Heart right ventricle (tissue), 16 donors: ENCODE measurements at regions not wholly inside any gene's neighbourhood (a gene's known extent, or its start where the extent isn't known, plus 50 kb on each side); places are given as distances from the start of the nearest gene placed in this dataset.

ENCODE experiments used
- ATAC-seq, 8 donors: fragments of 200-7000 bp; cut with Tn5 transposase; one replicate each; pipeline ENCODE4 v1.9.1; 2020; ENCODE audit warnings: mild to moderate bottlenecking in 8 of 8, moderate library complexity in 8 of 8, moderate number of reproducible peaks in 1 of 8
- DNase-seq, 2 donors: peaks; one replicate each; pipeline ENCODE4 v3.0.0-alpha.2; 2020
- H3K27ac ChIP-seq, 10 donors: fragments of 200-600 bp; sonication (generic) in 2 of 10; one replicate each; pipeline versions ENCODE4 v1.5.0 to v1.8.0; 2020 to 2022; ENCODE audit warnings: mild to moderate bottlenecking in 3 of 10
- H3K27me3 ChIP-seq, 7 donors: fragments of 200-600 bp; one replicate each; pipeline ENCODE4 v1.8.0; 2021 to 2022; ENCODE audit warnings: mild to moderate bottlenecking in 2 of 7
- H3K36me3 ChIP-seq, 9 donors: fragments of 200-600 bp; sonication (generic) in 1 of 9; one replicate each; pipeline versions ENCODE4 v1.5.0 to v1.8.0; 2020 to 2022; ENCODE audit warnings: mild to moderate bottlenecking in 2 of 9
- H3K4me1 ChIP-seq, 9 donors: fragments of 200-600 bp; sonication (generic) in 1 of 9; one replicate each; pipeline versions ENCODE4 v1.5.0 to v1.8.0; 2020 to 2022; ENCODE audit warnings: mild to moderate bottlenecking in 4 of 9
- H3K4me3 ChIP-seq, 10 donors: fragments of 200-600 bp; sonication (generic) in 2 of 10; one replicate each; pipeline versions ENCODE4 v1.5.0 to v1.8.0; 2020 to 2022; ENCODE audit warnings: mild to moderate bottlenecking in 7 of 10, moderate library complexity in 2 of 10
- H3K9me3 ChIP-seq, 11 donors: fragments of 200-600 bp in 10 of 11; sonication (generic) in 2 of 11; one replicate each; pipeline versions ENCODE4 v1.5.0 to v1.8.0; 2013 to 2022; ENCODE audit warnings: mild to moderate bottlenecking in 2 of 11, control low read depth in 1 of 11, moderate library complexity in 1 of 11
- WGBS, 2 donors: extraction: QIAGEN DNeasy Blood & Tissue Kit; methylation state at CpG; one replicate each; pipeline ENCODE4 v1.1.7; 2013; ENCODE audit warnings: inconsistent platforms in 1 of 2; 5-methylcytosine and 5-hydroxymethylcytosine counted together
- intact Hi-C, 10 donors: fragments of 100-400 bp; cut with DNase I; formaldehyde crosslinking; loops; one replicate each; pipeline versions ENCODE4 v1.11.1 to v1.14.2; 2022
- TF ChIP-seq, protein P1 (sequence below), 9 donors: fragments of 200-600 bp; sonication (generic) in 2 of 9; IDR thresholded peaks; one replicate each; pipeline versions ENCODE4 v1.5.0 to v1.8.0; 2021 to 2022; ENCODE audit warnings: antibody characterized with exemption in 9 of 9, mild to moderate bottlenecking in 5 of 9, moderate library complexity in 1 of 9
- donor health status: Arrhythmogenic right ventricular cardiomyopathy.
- donor health status: ischemic (EF 13 %, LVEDD 7.1; RV severe dilation, severe dysfunction).
- donor health status: healthy with polysubstance abuse.
- donor health status: DM: no; HTN: yes; CAD: no.
- donor health status: DM: no; HTN: no; CAD: no.
- donor health status: ischemic (EF 25% LVEDD 6.9; RV normal size, moderate dysfunction).
- donor health status: ischemic (EF 25% LVEDD 5.7; RV mildly dilated, moderate dysfunction).
- donor health status: healthy.
- donor health status: DM: yes; HTN: yes; CAD: no.
- donor health status: Ischemic cardiomyopathy.
- donor health status: ischemic (EF 35%, LVEDD 5.7; RV mildly dilated, moderate dysfunction).
- donor health status: nonischemic (EF 11% LVEDD 7.7; RV severe dilation, severe dysfunction).
- donor health status: DM: yes; HTN: yes; CAD: no.
- donor health status: PGD.
- donor health status: ischemic (EF 29% LVEDD 5.4; RV normal size, mild dysfunction).
- donor health status: nonischemic (EF 23%, LVEDD 6.1; RV moderate dilation, normal function).

DNA sequence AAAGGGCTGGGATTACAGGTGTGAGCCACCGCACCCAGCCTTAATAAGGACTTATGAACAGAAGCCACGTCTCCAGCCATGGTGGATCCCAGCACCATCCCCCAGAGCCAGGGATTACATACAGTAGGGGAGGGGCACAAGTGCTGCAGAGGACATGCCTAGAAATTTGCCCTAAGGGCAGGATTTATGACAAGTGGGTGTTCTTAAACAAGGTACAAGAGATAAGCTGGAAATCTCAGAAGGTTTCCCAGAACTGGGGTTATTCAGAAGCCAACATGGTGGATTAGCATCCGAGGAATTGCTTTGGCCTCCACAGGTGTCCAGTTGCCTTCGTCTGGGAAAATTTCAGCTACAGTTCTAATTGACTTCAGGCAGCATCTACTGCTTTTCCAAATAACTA is 114.4 kb upstream of the EGLN3 start:
- peaks cover 11 to 59% (median 21%) of the 10 kb centered on the region in 9 donors for H3K4me1 ChIP-seq
- WGBS, 2 donors, result 97 to 98% methylated on average over 4 of the region's 4 CpGs
- intact Hi-C loops, result loop anchor here in 7 of 10 donors (2.0 to 10.0 kb wide), 5 partner anchors 16 to 170 kb away; partner anchors contain the start of gene EGLN3 (in 3 of the 7)
- peak overlapping the region; percentile 37 to 88 (median 78) for H3K27ac ChIP-seq
- H3K4me3 ChIP-seq, result no peak overlapping the region
- no peaks in the 10 kb centered on the region for H3K36me3 ChIP-seq
- peaks cover 0 to 11% (median 0%) of the 10 kb centered on the region in 11 donors for H3K9me3 ChIP-seq
- TF ChIP-seq, protein P1, sequence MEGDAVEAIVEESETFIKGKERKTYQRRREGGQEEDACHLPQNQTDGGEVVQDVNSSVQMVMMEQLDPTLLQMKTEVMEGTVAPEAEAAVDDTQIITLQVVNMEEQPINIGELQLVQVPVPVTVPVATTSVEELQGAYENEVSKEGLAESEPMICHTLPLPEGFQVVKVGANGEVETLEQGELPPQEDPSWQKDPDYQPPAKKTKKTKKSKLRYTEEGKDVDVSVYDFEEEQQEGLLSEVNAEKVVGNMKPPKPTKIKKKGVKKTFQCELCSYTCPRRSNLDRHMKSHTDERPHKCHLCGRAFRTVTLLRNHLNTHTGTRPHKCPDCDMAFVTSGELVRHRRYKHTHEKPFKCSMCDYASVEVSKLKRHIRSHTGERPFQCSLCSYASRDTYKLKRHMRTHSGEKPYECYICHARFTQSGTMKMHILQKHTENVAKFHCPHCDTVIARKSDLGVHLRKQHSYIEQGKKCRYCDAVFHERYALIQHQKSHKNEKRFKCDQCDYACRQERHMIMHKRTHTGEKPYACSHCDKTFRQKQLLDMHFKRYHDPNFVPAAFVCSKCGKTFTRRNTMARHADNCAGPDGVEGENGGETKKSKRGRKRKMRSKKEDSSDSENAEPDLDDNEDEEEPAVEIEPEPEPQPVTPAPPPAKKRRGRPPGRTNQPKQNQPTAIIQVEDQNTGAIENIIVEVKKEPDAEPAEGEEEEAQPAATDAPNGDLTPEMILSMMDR (IDR thresholded peaks at IDR 0.05), result no peak
- DNase-seq (no peak), ATAC-seq (no peak)
- no peaks in the 10 kb centered on the region for H3K27me3 ChIP-seq

DNA sequence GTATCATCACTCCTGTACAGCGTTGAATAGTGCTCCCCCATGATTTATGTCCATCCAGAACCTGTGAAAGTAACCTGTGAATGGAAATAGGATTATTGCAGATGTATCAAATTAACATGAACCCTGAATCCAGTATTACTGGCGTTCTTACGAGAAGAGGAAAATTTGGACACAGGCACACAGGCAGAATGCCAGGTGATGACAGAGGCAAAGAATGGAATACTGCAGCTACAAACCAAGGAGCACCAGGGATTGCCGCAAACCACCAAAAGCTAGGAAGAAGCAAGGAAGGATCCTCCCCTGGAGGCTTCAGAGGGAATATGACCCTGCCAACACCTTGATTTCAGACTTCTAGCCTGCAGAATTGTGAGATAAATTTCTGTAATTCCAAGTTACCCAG is 113.5 kb upstream of the EGLN3 start:
- WGBS, 2 donors, result 46 to 59% methylated on average over 4 of the region's 4 CpGs
- DNase-seq, result peak in 1 of 2 donors; percentile 64

DNA sequence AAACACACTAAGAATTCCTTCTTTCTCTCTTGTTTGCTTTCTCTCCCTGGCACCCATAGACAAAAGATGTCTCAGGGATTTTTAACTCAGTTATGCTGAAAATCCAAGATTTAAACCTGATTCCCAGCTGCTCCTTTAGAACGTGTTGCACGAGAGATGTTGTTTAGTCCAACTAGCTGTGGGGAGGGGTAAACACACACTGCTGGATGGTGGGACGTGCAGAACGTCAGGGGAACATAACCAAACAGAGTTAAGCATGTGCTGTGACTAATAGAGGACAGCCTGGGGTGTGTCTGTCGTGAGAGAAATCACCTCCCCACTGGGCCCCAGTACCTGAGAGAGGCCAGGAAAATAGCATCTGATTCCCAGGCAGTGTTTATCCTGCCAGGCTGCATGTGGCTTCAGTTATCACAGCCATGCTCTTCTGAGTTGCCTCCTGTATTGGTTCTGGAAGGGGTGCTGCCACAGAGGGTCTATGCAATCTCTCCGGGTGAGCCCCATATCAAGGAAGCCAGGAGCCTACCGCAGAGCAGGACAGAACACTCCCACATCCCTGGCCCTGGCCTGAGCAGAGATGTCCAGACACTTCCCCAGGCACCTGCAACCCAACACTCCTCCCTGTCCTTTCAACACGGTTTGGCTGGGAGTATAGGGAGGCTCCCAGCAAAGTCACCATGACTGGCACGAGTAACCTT is 112.7 kb upstream of the EGLN3 start:
- Histone ChIP-seq H3K9me3 (peaks cover 0 to 11% (median 0%) of the 10 kb centered on the region in 11 donors), H3K4me1 (peaks cover 11 to 59% (median 26%) of the 10 kb centered on the region in 9 donors), H3K4me3 (no peak overlapping the region), H3K27me3 (no peaks in the 10 kb centered on the region), H3K36me3 (no peaks in the 10 kb centered on the region), H3K27ac (peak overlapping the region; percentile 44 to 88 (median 78))
- TF ChIP-seq, protein P1 (IDR thresholded peaks at IDR 0.05), result no peak
- ATAC-seq (peak in 6 of 8 donors; percentile 14 to 66 (median 31)), DNase-seq (no peak)
- intact Hi-C loops, result loop anchor here in 7 of 10 donors (2.0 to 10.0 kb wide), 7 partner anchors 17 to 171 kb away; partner anchors contain the start of gene EGLN3 (in 4 of the 7)
- 34 to 43% methylated on average over 9 of the region's 9 CpGs for WGBS, 2 donors

More for the DNA sequence above, 113.5 kb upstream of the EGLN3 start:
- TF ChIP-seq, protein P1 (IDR thresholded peaks at IDR 0.05), result peak in 1 of 9 donors; percentile 19
- peaks cover 11 to 55% (median 23%) of the 10 kb centered on the region in 9 donors for H3K4me1 ChIP-seq
- H3K4me3 ChIP-seq, result no peak overlapping the region
- peaks cover 0 to 11% (median 0%) of the 10 kb centered on the region in 11 donors for H3K9me3 ChIP-seq
- intact Hi-C loops, result loop anchor here in 7 of 10 donors (2.0 to 10.0 kb wide), 7 partner anchors 16 to 170 kb away; partner anchors contain the start of gene EGLN3 (in 4 of the 7)
- H3K36me3 ChIP-seq, result no peaks in the 10 kb centered on the region
- H3K27me3 ChIP-seq, result no peaks in the 10 kb centered on the region
- ATAC-seq, result peak in 2 of 8 donors; percentile 15 to 27
- H3K27ac ChIP-seq, result peak overlapping the region in 9 of 10 donors; percentile 44 to 88 (median 79)

- ATAC-seq (no peak), DNase-seq (no peak)
- intact Hi-C loops, result loop anchor here in 5 of 10 donors (5.0 to 10.0 kb wide), 5 partner anchors 64 to 172 kb away; partner anchors contain the start of gene EGLN3 (in 3 of the 5)
- Histone ChIP-seq H3K36me3 (no peaks in the 10 kb centered on the region), H3K27ac (peak overlapping the region in 9 of 10 donors; percentile 44 to 88 (median 79)), H3K4me1 (peaks cover 11 to 59% (median 26%) of the 10 kb centered on the region in 9 donors), H3K9me3 (peaks cover 0 to 10% (median 0%) of the 10 kb centered on the region in 11 donors), H3K4me3 (no peak overlapping the region), H3K27me3 (peaks cover 0 to 2% (median 0%) of the 10 kb centered on the region in 7 donors)
- 79 to 81% methylated on average over 1 of the region's 1 CpG for WGBS, 2 donors
- TF ChIP-seq, protein P1 (IDR thresholded peaks at IDR 0.05), result no peak
These were observed 112.2 kb upstream of the EGLN3 start for GRCh38 chr14:34063042-34063441.
